ENCODE measurements at regions not wholly inside any gene's neighbourhood (a gene's known extent, or its start where the extent isn't known, plus 50 kb on each side); places are given as distances from the start of the nearest gene placed in this dataset.

DNA sequence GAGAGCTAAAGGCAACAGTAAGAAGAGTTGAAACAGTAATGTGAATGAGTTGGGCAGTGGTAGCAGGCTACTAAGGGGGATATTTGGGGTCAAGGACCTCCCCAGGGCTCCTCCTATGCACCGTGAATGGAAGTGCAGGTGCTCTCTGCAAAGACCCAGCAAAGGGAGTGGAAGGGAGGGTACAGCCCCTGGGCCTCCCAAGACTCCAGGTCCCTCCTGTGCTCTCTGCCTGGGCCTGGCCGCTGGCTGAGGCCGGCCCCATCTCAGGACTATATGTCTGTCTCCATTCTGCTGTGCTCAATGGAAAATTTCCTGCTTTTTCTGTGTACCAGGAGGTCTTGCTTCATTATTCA, 372.1 kb upstream of the MKI67 start:
- TF ChIP-seq REST (IDR thresholded peaks at IDR 0.05; ENCODE audit: insufficient read depth in 1 of 2, low read depth in 2 of 2, low read length in 2 of 2) (no peak), POLR2AphosphoS5 (IDR thresholded peaks at IDR 0.05; ENCODE audit: low read depth, low read length) (no peak), TAF1 (IDR thresholded peaks at IDR 0.05; ENCODE audit: borderline replicate concordance, insufficient read depth, low read length) (no peak), SIN3A (IDR thresholded peaks at IDR 0.05; ENCODE audit: borderline replicate concordance, insufficient read depth, low read length) (no peak), FOXP2 (optimal IDR thresholded peaks at IDR 0.05; ENCODE audit: borderline replicate concordance, extremely low read depth, extremely low read length, insufficient read depth) (no peak)

DNA sequence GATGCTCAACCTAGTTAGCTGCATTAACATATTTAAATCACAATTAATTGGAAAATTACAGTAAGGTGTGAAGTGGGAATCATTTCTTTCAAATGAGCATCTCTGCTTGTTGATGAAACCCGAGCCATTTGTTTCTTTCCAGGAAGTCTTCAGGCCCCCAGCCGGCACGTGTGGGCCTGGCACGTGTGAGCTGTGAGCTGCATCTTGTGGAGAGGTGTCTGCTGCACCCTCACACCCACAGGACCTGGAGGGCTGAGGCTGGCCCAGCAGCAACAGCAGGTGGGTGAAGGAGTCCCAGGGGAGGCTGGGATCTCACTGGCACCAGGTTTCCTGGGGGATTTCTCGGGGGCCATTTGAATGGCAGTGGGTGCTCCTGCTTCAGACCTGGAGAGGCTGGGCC, 372.5 kb upstream of the MKI67 start:
- TF ChIP-seq SIN3A (IDR thresholded peaks at IDR 0.05; ENCODE audit: borderline replicate concordance, insufficient read depth, low read length) (no peak), POLR2AphosphoS5 (IDR thresholded peaks at IDR 0.05; ENCODE audit: low read depth, low read length) (no peak), REST (IDR thresholded peaks at IDR 0.05; ENCODE audit: insufficient read depth in 1 of 2, low read depth in 2 of 2, low read length in 2 of 2) (no peak), TAF1 (IDR thresholded peaks at IDR 0.05; ENCODE audit: borderline replicate concordance, insufficient read depth, low read length) (no peak), FOXP2 (optimal IDR thresholded peaks at IDR 0.05; ENCODE audit: borderline replicate concordance, extremely low read depth, extremely low read length, insufficient read depth) (no peak)

GRCh38 chr10:128499486-128499885, 373.3 kb upstream of the MKI67 start:
- TF ChIP-seq SIN3A (IDR thresholded peaks at IDR 0.05; ENCODE audit: borderline replicate concordance, insufficient read depth, low read length) (no peak), REST (IDR thresholded peaks at IDR 0.05; ENCODE audit: insufficient read depth in 1 of 2, low read depth in 2 of 2, low read length in 2 of 2) (no peak), POLR2AphosphoS5 (IDR thresholded peaks at IDR 0.05; ENCODE audit: low read depth, low read length) (no peak), FOXP2 (optimal IDR thresholded peaks at IDR 0.05; ENCODE audit: borderline replicate concordance, extremely low read depth, extremely low read length, insufficient read depth) (no peak), TAF1 (IDR thresholded peaks at IDR 0.05; ENCODE audit: borderline replicate concordance, insufficient read depth, low read length) (no peak)

DNA sequence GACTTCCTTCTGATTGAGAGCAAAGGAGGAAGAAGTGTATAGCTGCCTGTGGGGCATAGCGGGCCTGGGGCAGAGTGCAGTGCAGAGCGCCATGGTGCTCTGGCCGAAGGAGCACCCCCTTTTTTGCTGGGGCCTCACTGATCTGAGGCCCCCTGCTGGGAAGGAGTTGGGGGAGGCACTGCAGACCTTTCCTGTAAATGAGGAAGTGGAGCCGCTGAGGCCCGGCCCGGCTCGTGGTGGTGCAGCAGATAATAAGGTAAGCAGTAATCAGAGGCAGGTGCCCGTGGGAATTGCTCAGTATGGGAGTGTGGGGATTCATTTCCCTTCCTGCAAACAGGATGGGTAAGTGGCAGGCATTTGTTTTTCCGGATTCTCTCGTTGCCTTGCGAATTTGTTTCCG, 373.7 kb upstream of the MKI67 start:
- TF ChIP-seq TAF1 (IDR thresholded peaks at IDR 0.05; ENCODE audit: borderline replicate concordance, insufficient read depth, low read length) (no peak), POLR2AphosphoS5 (IDR thresholded peaks at IDR 0.05; ENCODE audit: low read depth, low read length) (no peak), REST (IDR thresholded peaks at IDR 0.05; ENCODE audit: insufficient read depth in 1 of 2, low read depth in 2 of 2, low read length in 2 of 2) (no peak), SIN3A (IDR thresholded peaks at IDR 0.05; ENCODE audit: borderline replicate concordance, insufficient read depth, low read length) (no peak), FOXP2 (optimal IDR thresholded peaks at IDR 0.05; ENCODE audit: borderline replicate concordance, extremely low read depth, extremely low read length, insufficient read depth) (no peak)

DNA sequence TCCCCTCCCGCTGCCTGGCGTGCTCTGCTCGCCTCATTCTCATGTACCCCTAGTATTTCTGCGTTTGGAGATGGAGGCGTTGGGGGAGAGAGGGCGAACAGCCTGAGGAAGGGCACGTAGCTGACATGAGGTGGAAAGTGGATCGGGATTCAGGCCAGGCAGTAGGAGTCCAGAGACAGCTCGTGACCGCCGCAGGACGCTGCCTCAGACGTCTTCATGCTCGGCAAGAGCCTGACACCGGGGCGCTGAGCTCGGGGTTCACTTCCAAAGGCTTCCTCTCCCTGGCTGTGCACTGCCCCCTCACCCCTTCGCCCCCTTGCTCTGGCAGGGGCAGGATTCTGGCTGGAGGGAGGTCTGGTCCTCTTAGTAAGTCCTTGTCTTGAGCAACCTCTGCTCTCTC, 374.4 kb upstream of the MKI67 start:
- no peak for TF ChIP-seq FOXP2 (optimal IDR thresholded peaks at IDR 0.05; ENCODE audit: borderline replicate concordance, extremely low read depth, extremely low read length, insufficient read depth)

Measured in PFSK-1 (cell line).